Endodermal cell (in vitro differentiated cells): ENCODE measurements at regions not wholly inside any gene's neighbourhood (a gene's known extent, or its start where the extent isn't known, plus 50 kb on each side); places are given as distances from the start of the nearest gene placed in this dataset.

ENCODE experiments used
- DNase-seq: peaks from one replicate; pipeline ENCODE4 v3.0.0-alpha.2; 2017
- H3K27ac ChIP-seq: 2 replicates; pipeline ENCODE4 v1.5.1; 2013; ENCODE audit warnings: mild to moderate bottlenecking, low read depth, low read length, moderate library complexity
- H3K27me3 ChIP-seq: 2 replicates; pipeline ENCODE4 v1.6.1; 2013; ENCODE audit warnings: mild to moderate bottlenecking, low read length, moderate library complexity; ENCODE audit not compliant: insufficient read depth, control insufficient read depth, poor library complexity, severe bottlenecking
- H3K36me3 ChIP-seq: 2 replicates; pipeline ENCODE4 v1.7.0; 2013; ENCODE audit warnings: mild to moderate bottlenecking, low read length, moderate library complexity; ENCODE audit not compliant: control insufficient read depth, insufficient read depth
- H3K4me1 ChIP-seq: one replicate; pipeline ENCODE4 v1.7.0; 2013; ENCODE audit warnings: low read length; ENCODE audit not compliant: control insufficient read depth, insufficient read depth
- H3K4me3 ChIP-seq: 2 replicates; pipeline ENCODE4 v1.5.1; 2013; ENCODE audit warnings: mild to moderate bottlenecking, low read length, moderate library complexity
- H3K9ac ChIP-seq: 2 replicates; pipeline ENCODE4 v1.6.1; 2013; ENCODE audit warnings: mild to moderate bottlenecking, low read length, moderate library complexity; ENCODE audit not compliant: poor library complexity, severe bottlenecking; ENCODE audit errors: extremely low read depth
- H3K9me3 ChIP-seq: 2 replicates; pipeline ENCODE4 v1.6.1; 2013; ENCODE audit warnings: mild to moderate bottlenecking, low read length, moderate library complexity; ENCODE audit not compliant: control insufficient read depth
- H3K27ac Mint-ChIP-seq: 2 replicates; pipeline ENCODE4 v1.8.0; 2020; ENCODE audit warnings: mixed read lengths
- H3K27me3 Mint-ChIP-seq: 2 replicates; pipeline ENCODE4 v1.8.0; 2021; ENCODE audit warnings: mild to moderate bottlenecking, mixed read lengths; ENCODE audit not compliant: insufficient read depth
- H3K36me3 Mint-ChIP-seq: 2 replicates; pipeline ENCODE4 v1.8.0; 2020; ENCODE audit warnings: low read depth, mixed read lengths
- H3K4me1 Mint-ChIP-seq: 2 replicates; pipeline ENCODE4 v1.8.0; 2020; ENCODE audit warnings: mixed read lengths
- H3K4me3 Mint-ChIP-seq: 2 replicates; pipeline ENCODE4 v1.8.0; 2020; ENCODE audit warnings: mild to moderate bottlenecking, moderate library complexity, mixed read lengths
- H3K9me3 Mint-ChIP-seq: 2 replicates; pipeline ENCODE4 v1.8.0; 2020; ENCODE audit warnings: mild to moderate bottlenecking, mixed read lengths
- CTCF ChIP-seq: fragments of 200-600 bp; sonication (generic); conservative IDR thresholded peaks from 2 replicates; pipeline ENCODE4 v1.5.0; 2021; ENCODE audit warnings: antibody characterized with exemption, mild to moderate bottlenecking
- WGBS, 2 experiments: methylation state at CpG; one replicate each; pipeline versions ENCODE4 v1.1.5 to v1.1.7; 2013; ENCODE audit warnings: missing lambda C conversion rate in 2 of 2, mixed read lengths in 1 of 2; ENCODE audit not compliant: insufficient coverage in 1 of 2, insufficient read length in 1 of 2; 5-methylcytosine and 5-hydroxymethylcytosine counted together

GRCh38 chr20:24787071-24787470, 162.0 kb upstream of the CST7 start:
- Histone ChIP-seq H3K9ac (no peak overlapping the region), H3K9me3 (no peaks in the 10 kb centered on the region), H3K27ac (no peak overlapping the region), H3K36me3 (no peaks in the 10 kb centered on the region), H3K4me3 (no peak overlapping the region), H3K27me3 (no peaks in the 10 kb centered on the region), H3K4me1 (no peaks in the 10 kb centered on the region)
- DNase-seq: no peak
- Mint-ChIP-seq H3K36me3 (no peaks in the 10 kb centered on the region), H3K27me3 (no peaks in the 10 kb centered on the region), H3K4me1 (no peaks in the 10 kb centered on the region), H3K9me3 (no peaks in the 10 kb centered on the region), H3K27ac (no peak overlapping the region), H3K4me3 (no peak overlapping the region)
- WGBS, 2 experiments: 89 to 91% methylated on average over 4 to 10 of the region's 10 CpGs
- no peak for TF ChIP-seq CTCF

GRCh38 chr20:24787621-24788020, 161.4 kb upstream of the CST7 start:
- Histone ChIP-seq H3K4me3 (no peak overlapping the region), H3K27me3 (no peaks in the 10 kb centered on the region), H3K4me1 (no peaks in the 10 kb centered on the region), H3K9me3 (no peaks in the 10 kb centered on the region), H3K9ac (no peak overlapping the region), H3K27ac (no peak overlapping the region), H3K36me3 (no peaks in the 10 kb centered on the region)
- no peak for DNase-seq
- H3K4me1 Mint-ChIP-seq: no peaks in the 10 kb centered on the region
- H3K4me3 Mint-ChIP-seq: no peak overlapping the region
- WGBS, 2 experiments: 84 to 92% methylated on average over 2 to 8 of the region's 8 CpGs
- H3K36me3 Mint-ChIP-seq: no peaks in the 10 kb centered on the region
- H3K9me3 Mint-ChIP-seq: no peaks in the 10 kb centered on the region
- TF ChIP-seq CTCF: no peak
- no peaks in the 10 kb centered on the region for H3K27me3 Mint-ChIP-seq
- no peak overlapping the region for H3K27ac Mint-ChIP-seq

- no peaks in the 10 kb centered on the region for H3K9me3 ChIP-seq
- H3K9me3 Mint-ChIP-seq: no peaks in the 10 kb centered on the region
- H3K27ac Mint-ChIP-seq: no peak overlapping the region
- no peak overlapping the region for H3K9ac ChIP-seq
- no peak overlapping the region for H3K27ac ChIP-seq
- no peaks in the 10 kb centered on the region for H3K36me3 ChIP-seq
- TF ChIP-seq CTCF: no peak
- H3K4me3 ChIP-seq: no peak overlapping the region
- H3K4me1 ChIP-seq: no peaks in the 10 kb centered on the region
- no peaks in the 10 kb centered on the region for H3K27me3 ChIP-seq
- no peak overlapping the region for H3K4me3 Mint-ChIP-seq
- WGBS, 2 experiments: 86 to 100% methylated on average over 1 to 4 of the region's 4 CpGs
- peaks cover 2% of the 10 kb centered on the region for H3K27me3 Mint-ChIP-seq
- no peak for DNase-seq
- no peaks in the 10 kb centered on the region for H3K36me3 Mint-ChIP-seq
- no peaks in the 10 kb centered on the region for H3K4me1 Mint-ChIP-seq
These were observed 159.2 kb upstream of the CST7 start for GRCh38 chr20:24789877-24790276.
